ENCODE measurements at regions not wholly inside any gene's neighbourhood (a gene's known extent, or its start where the extent isn't known, plus 50 kb on each side); places are given as distances from the start of the nearest gene placed in this dataset.

DNA sequence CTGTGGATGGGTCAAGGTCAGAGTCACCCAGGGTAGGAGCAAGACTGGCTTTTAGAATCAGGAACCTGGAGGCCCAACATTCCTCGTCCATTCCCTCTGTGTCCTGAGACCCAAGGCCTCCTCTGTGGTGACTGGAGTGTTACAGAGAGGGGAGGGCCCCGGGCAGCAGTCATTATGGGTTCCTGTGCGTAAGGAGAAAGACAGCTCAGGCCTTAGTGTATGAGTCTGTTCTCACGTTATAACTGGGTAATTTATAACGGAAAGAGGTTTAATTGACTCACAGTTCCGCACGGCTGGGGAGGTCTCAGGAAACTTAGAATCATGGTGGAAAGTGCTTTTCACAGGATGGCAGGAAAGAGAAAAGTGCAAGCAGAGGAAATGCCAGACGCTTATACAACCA lies 422.3 kb downstream of the TCERG1L start:
- TF ChIP-seq TAF1 (IDR thresholded peaks at IDR 0.05; ENCODE audit: low read depth, low read length) (no peak), SPI1 (IDR thresholded peaks at IDR 0.05; ENCODE audit: low read depth, low read length) (no peak)
